Karpas-422 (cell line): ENCODE measurements at regions not wholly inside any gene's neighbourhood (a gene's known extent, or its start where the extent isn't known, plus 50 kb on each side); places are given as distances from the start of the nearest gene placed in this dataset.
"Not testable (repeated sequence)": the region's sequence is repeated elsewhere in the genome, so short reads cannot be mapped to it uniquely, and the experiment has no call there.

ENCODE experiments used
- DNase-seq: peaks from one replicate; pipeline ENCODE4 v3.0.0-alpha.2; 2015
- H2AFZ ChIP-seq: fragments of 200-600 bp; sonication (generic); 2 replicates; pipeline ENCODE4 v1.6.1; 2014; ENCODE audit warnings: antibody characterized with exemption, low read length, mixed read lengths
- H3K27ac ChIP-seq: fragments of 200-600 bp; sonication (generic); 2 replicates; pipeline ENCODE4 v1.5.1; 2014; ENCODE audit warnings: mild to moderate bottlenecking, low read length, moderate library complexity
- H3K27me3 ChIP-seq: fragments of 200-600 bp; sonication (generic); 2 replicates; pipeline ENCODE4 v1.6.1; 2014; ENCODE audit warnings: low read length, mixed read lengths
- H3K36me3 ChIP-seq: fragments of 200-600 bp; sonication (generic); 2 replicates; pipeline ENCODE4 v1.6.1; 2014; ENCODE audit warnings: low read length, mixed read lengths; ENCODE audit not compliant: insufficient read depth
- H3K4me1 ChIP-seq: fragments of 200-600 bp; sonication (generic); 2 replicates; pipeline ENCODE4 v1.6.1; 2014; ENCODE audit warnings: mild to moderate bottlenecking, low read length, mixed read lengths
- H3K4me2 ChIP-seq: fragments of 200-600 bp; sonication (generic); 2 replicates; pipeline ENCODE4 v1.6.1; 2014; ENCODE audit warnings: low read length, low read depth, mild to moderate bottlenecking; ENCODE audit not compliant: poor library complexity, severe bottlenecking
- H3K4me3 ChIP-seq: fragments of 200-600 bp; sonication (generic); 2 replicates; pipeline ENCODE4 v1.5.1; 2014; ENCODE audit warnings: mild to moderate bottlenecking, antibody characterized with exemption, low read length, mixed read lengths
- H3K79me2 ChIP-seq: fragments of 200-600 bp; sonication (generic); 2 replicates; pipeline ENCODE4 v1.6.1; 2014; ENCODE audit warnings: mild to moderate bottlenecking, low read length, mixed read lengths
- H3K9ac ChIP-seq: fragments of 200-600 bp; sonication (generic); 2 replicates; pipeline ENCODE4 v1.6.0; 2014; ENCODE audit warnings: low read length
- H3K9me2 ChIP-seq: fragments of 200-600 bp; sonication (generic), shearing (Covaris generic); replicated peaks from 2 replicates; pipeline ENCODE4 v1.6.0; 2014; ENCODE audit warnings: mild to moderate bottlenecking, low read length, moderate library complexity; ENCODE audit not compliant: insufficient read depth
- H3K9me3 ChIP-seq: fragments of 300-700, 200-600 bp; sonication (generic); 2 replicates; pipeline ENCODE4 v1.6.1; 2014; ENCODE audit warnings: low read length, mixed read lengths
- H4K20me1 ChIP-seq: fragments of 200-600 bp; sonication (generic); 2 replicates; pipeline ENCODE4 v1.6.1; 2014; ENCODE audit warnings: mild to moderate bottlenecking, antibody characterized with exemption, low read length, low read depth; ENCODE audit not compliant: insufficient read depth

DNA sequence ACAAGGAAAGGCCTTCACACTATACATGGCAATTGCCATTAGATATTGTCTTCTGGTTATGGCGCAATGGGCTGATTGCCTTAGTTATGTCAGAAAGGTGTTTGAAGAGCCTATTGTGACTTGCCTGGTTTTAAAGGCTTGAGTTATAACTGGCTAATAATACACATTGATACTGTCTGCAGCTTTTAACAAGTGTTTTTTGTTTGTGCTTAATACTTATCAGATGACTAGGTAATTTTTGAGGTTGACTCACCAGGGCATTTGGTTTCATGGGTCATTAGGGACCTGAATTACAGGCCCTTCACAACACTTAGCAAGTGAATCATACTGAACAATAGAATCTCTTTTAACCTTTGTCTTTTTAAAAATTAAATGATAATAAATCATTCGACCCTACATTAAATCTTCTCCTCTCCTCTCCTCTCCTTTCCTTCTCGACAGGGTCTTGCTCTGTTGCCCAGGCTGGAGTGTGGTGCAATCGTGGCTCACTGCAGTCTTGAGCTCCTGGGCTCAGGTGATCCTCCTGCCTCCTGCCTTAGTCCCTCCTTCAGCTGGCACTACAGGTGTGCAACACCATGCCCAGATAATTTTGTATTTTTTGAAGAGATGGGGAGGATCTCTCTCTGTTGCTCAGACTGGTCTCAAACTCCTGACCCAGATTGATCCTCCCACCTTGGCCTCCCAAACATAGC, 196.3 kb downstream of the JCAD start:
- H2AFZ ChIP-seq = no peak overlapping the region
- no peak for DNase-seq
- H4K20me1 ChIP-seq = no peaks in the 10 kb centered on the region
- no peaks in the 10 kb centered on the region for H3K4me1 ChIP-seq
- no peaks in the 10 kb centered on the region for H3K9me3 ChIP-seq
- no peak overlapping the region for H3K4me2 ChIP-seq
- H3K36me3 ChIP-seq = no peaks in the 10 kb centered on the region
- H3K4me3 ChIP-seq = no peak overlapping the region
- H3K27ac ChIP-seq = no peak overlapping the region
- H3K9me2 ChIP-seq = no peaks in the 10 kb centered on the region
- no peak overlapping the region for H3K9ac ChIP-seq
- H3K79me2 ChIP-seq = no peaks in the 10 kb centered on the region
- H3K27me3 ChIP-seq = no peaks in the 10 kb centered on the region

- Histone ChIP-seq H3K4me1 (no peaks in the 10 kb centered on the region), H3K9me2 (no peaks in the 10 kb centered on the region), H3K36me3 (no peaks in the 10 kb centered on the region), H3K27ac (no peak overlapping the region), H3K79me2 (no peaks in the 10 kb centered on the region), H2AFZ (no peak overlapping the region), H3K9ac (no peak overlapping the region), H3K4me3 (no peak overlapping the region), H3K4me2 (no peak overlapping the region), H4K20me1 (no peaks in the 10 kb centered on the region), H3K27me3 (no peaks in the 10 kb centered on the region), H3K9me3 (no peaks in the 10 kb centered on the region)
- DNase-seq = no peak
These were observed 197.4 kb downstream of the JCAD start for GRCh38 chr10:29861811-29862505.

DNA sequence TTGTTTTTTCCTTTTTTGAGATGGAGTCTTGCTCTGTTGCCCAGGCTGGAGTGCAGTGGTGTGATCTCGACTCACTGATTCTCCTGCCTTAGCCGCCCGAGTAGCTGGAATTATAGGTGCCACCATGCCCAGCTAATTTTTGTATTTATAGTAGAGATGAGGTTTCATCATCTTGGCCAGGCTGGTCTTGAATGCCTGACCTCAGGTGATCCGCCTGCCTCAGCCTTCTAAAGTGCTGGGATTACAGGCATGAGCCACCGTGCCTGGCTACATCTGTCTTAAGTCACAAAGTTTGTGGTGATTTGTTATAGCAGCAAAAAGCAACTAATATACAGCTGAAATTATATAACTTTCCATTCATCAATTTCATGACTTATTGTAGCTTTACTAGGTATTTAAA, 198.2 kb downstream of the JCAD start:
- not testable (repeated sequence) for DNase-seq, H2AFZ ChIP-seq, H3K36me3 ChIP-seq, H3K79me2 ChIP-seq, H3K9me3 ChIP-seq, H3K4me1 ChIP-seq, H3K4me3 ChIP-seq, H3K9ac ChIP-seq, H3K9me2 ChIP-seq, H3K27ac ChIP-seq, H3K4me2 ChIP-seq, H4K20me1 ChIP-seq, H3K27me3 ChIP-seq

- no peaks in the 10 kb centered on the region for H4K20me1 ChIP-seq
- no peak overlapping the region for H3K9ac ChIP-seq
- H3K36me3 ChIP-seq = no peaks in the 10 kb centered on the region
- H3K9me3 ChIP-seq = no peaks in the 10 kb centered on the region
- no peaks in the 10 kb centered on the region for H3K79me2 ChIP-seq
- no peaks in the 10 kb centered on the region for H3K27me3 ChIP-seq
- no peaks in the 10 kb centered on the region for H3K4me1 ChIP-seq
- H3K4me3 ChIP-seq = no peak overlapping the region
- DNase-seq = no peak
- H3K4me2 ChIP-seq = no peak overlapping the region
- H2AFZ ChIP-seq = no peak overlapping the region
- H3K27ac ChIP-seq = no peak overlapping the region
- no peaks in the 10 kb centered on the region for H3K9me2 ChIP-seq
These were observed 199.2 kb downstream of the JCAD start for GRCh38 chr10:29860166-29860565.

GRCh38 chr10:29859521-29860130, 199.8 kb downstream of the JCAD start:
- no peaks in the 10 kb centered on the region for H3K27me3 ChIP-seq
- H3K9ac ChIP-seq = no peak overlapping the region
- no peak overlapping the region for H3K27ac ChIP-seq
- no peaks in the 10 kb centered on the region for H3K79me2 ChIP-seq
- H2AFZ ChIP-seq = no peak overlapping the region
- H3K4me3 ChIP-seq = no peak overlapping the region
- H3K36me3 ChIP-seq = no peaks in the 10 kb centered on the region
- no peaks in the 10 kb centered on the region for H3K9me2 ChIP-seq
- H3K4me2 ChIP-seq = no peak overlapping the region
- H3K4me1 ChIP-seq = no peaks in the 10 kb centered on the region
- no peaks in the 10 kb centered on the region for H4K20me1 ChIP-seq
- DNase-seq = no peak
- no peaks in the 10 kb centered on the region for H3K9me3 ChIP-seq

- Histone ChIP-seq H3K79me2 (no peaks in the 10 kb centered on the region), H3K9ac (no peak overlapping the region), H3K9me3 (no peaks in the 10 kb centered on the region), H3K27ac (no peak overlapping the region), H3K4me2 (no peak overlapping the region), H4K20me1 (no peaks in the 10 kb centered on the region), H3K4me3 (no peak overlapping the region), H3K27me3 (no peaks in the 10 kb centered on the region), H2AFZ (no peak overlapping the region), H3K4me1 (no peaks in the 10 kb centered on the region), H3K9me2 (no peaks in the 10 kb centered on the region), H3K36me3 (no peaks in the 10 kb centered on the region)
- no peak for DNase-seq
These were observed 200.6 kb downstream of the JCAD start for GRCh38 chr10:29858702-29859267.

GRCh38 chr10:29857843-29858701, 201.3 kb downstream of the JCAD start:
- Histone ChIP-seq H2AFZ (no peak overlapping the region), H3K4me1 (no peaks in the 10 kb centered on the region), H3K4me3 (no peak overlapping the region), H3K36me3 (no peaks in the 10 kb centered on the region), H3K27ac (no peak overlapping the region), H3K9me3 (no peaks in the 10 kb centered on the region), H3K4me2 (no peak overlapping the region), H4K20me1 (no peaks in the 10 kb centered on the region), H3K9ac (no peak overlapping the region), H3K9me2 (no peaks in the 10 kb centered on the region), H3K79me2 (no peaks in the 10 kb centered on the region), H3K27me3 (no peaks in the 10 kb centered on the region)
- no peak for DNase-seq

GRCh38 chr10:29856295-29856694, 203.1 kb downstream of the JCAD start:
- no peak overlapping the region for H3K4me2 ChIP-seq
- no peak for DNase-seq
- H3K36me3 ChIP-seq = no peaks in the 10 kb centered on the region
- H2AFZ ChIP-seq = no peak overlapping the region
- H3K4me3 ChIP-seq = no peak overlapping the region
- no peaks in the 10 kb centered on the region for H3K79me2 ChIP-seq
- no peak overlapping the region for H3K9ac ChIP-seq
- no peaks in the 10 kb centered on the region for H3K9me2 ChIP-seq
- H3K27me3 ChIP-seq = no peaks in the 10 kb centered on the region
- H3K4me1 ChIP-seq = no peaks in the 10 kb centered on the region
- H3K9me3 ChIP-seq = no peaks in the 10 kb centered on the region
- H3K27ac ChIP-seq = no peak overlapping the region
- no peaks in the 10 kb centered on the region for H4K20me1 ChIP-seq
